GM23338 (cell line): ENCODE measurements at regions not wholly inside any gene's neighbourhood (a gene's known extent, or its start where the extent isn't known, plus 50 kb on each side); places are given as distances from the start of the nearest gene placed in this dataset.
"Not testable (repeated sequence)": the region's sequence is repeated elsewhere in the genome, so short reads cannot be mapped to it uniquely, and the experiment has no call there.

Experiments used
- ATAC-seq: fragments of 200-7000 bp; cut with Tn5 transposase; 3 replicates; pipeline ENCODE4 v1.9.1; 2020
- DNase-seq: peaks from one replicate; pipeline ENCODE4 v3.0.0-alpha.2; 2015; ENCODE audit warnings: low spot score
- H2AFZ ChIP-seq: fragments of 200-600 bp; sonication (generic); 2 replicates; pipeline ENCODE4 v1.8.0; 2016; ENCODE audit warnings: antibody characterized with exemption, mild to moderate bottlenecking, moderate library complexity
- H3F3A ChIP-seq: fragments of 200-600 bp; sonication (generic); replicated peaks from 2 replicates; pipeline ENCODE4 v1.8.0; 2017; ENCODE audit warnings: antibody characterized with exemption, mixed run types, low read depth
- H3K27ac ChIP-seq: fragments of 200-600 bp; sonication (generic); 2 replicates; pipeline ENCODE4 v1.6.1; 2016; ENCODE audit warnings: low read depth
- H3K27me3 ChIP-seq: fragments of 200-600 bp; sonication (generic); 2 replicates; pipeline ENCODE4 v1.8.0; 2016; ENCODE audit warnings: mild to moderate bottlenecking, mixed run types, moderate library complexity; ENCODE audit not compliant: insufficient read depth
- H3K36me3 ChIP-seq: fragments of 200-600 bp; sonication (generic); 2 replicates; pipeline ENCODE4 v1.8.0; 2016; ENCODE audit warnings: mild to moderate bottlenecking; ENCODE audit not compliant: insufficient read depth
- H3K4me1 ChIP-seq: fragments of 200-600 bp; sonication (generic); 2 replicates; pipeline ENCODE4 v1.8.0; 2016; ENCODE audit warnings: mild to moderate bottlenecking, moderate library complexity; ENCODE audit not compliant: insufficient read depth
- H3K4me2 ChIP-seq: fragments of 200-600 bp; sonication (generic); 2 replicates; pipeline ENCODE4 v1.7.1; 2017; ENCODE audit warnings: mixed run types
- H3K4me3 ChIP-seq: fragments of 200-600 bp; sonication (generic); 2 replicates; pipeline ENCODE4 v1.6.1; 2016; ENCODE audit warnings: mixed run types
- H3K79me2 ChIP-seq: fragments of 200-600 bp; sonication (generic); replicated peaks from 2 replicates; pipeline ENCODE4 v1.8.0; 2017; ENCODE audit warnings: mild to moderate bottlenecking; ENCODE audit not compliant: insufficient read depth
- H3K9me2 ChIP-seq: fragments of 200-600 bp; sonication (generic); 2 replicates; pipeline ENCODE4 v1.8.0; 2017; ENCODE audit not compliant: insufficient read depth
- H4K20me1 ChIP-seq: fragments of 200-600 bp; sonication (generic); replicated peaks from 2 replicates; pipeline ENCODE4 v1.8.0; 2017; ENCODE audit warnings: mild to moderate bottlenecking; ENCODE audit not compliant: insufficient read depth
- H3K27ac Mint-ChIP-seq: 2 replicates; pipeline ENCODE4 v1.8.0; 2020; ENCODE audit warnings: inconsistent platforms, mild to moderate bottlenecking, moderate library complexity, mixed read lengths
- H3K27me3 Mint-ChIP-seq: 3 replicates; pipeline ENCODE4 v1.8.0; 2022; ENCODE audit warnings: low read depth, mild to moderate bottlenecking, moderate library complexity, mixed read lengths, inconsistent platforms; ENCODE audit not compliant: insufficient read depth, poor library complexity
- H3K36me3 Mint-ChIP-seq: 3 replicates; pipeline ENCODE4 v1.8.0; 2021; ENCODE audit warnings: low read depth, mild to moderate bottlenecking, inconsistent platforms, moderate library complexity, mixed read lengths
- H3K4me1 Mint-ChIP-seq: 3 replicates; pipeline ENCODE4 v1.8.0; 2020; ENCODE audit warnings: mild to moderate bottlenecking, inconsistent platforms, mixed read lengths
- H3K4me3 Mint-ChIP-seq: 3 replicates; pipeline ENCODE4 v1.8.0; 2021; ENCODE audit warnings: moderate library complexity, mild to moderate bottlenecking, inconsistent platforms, mixed read lengths
- H3K9me3 Mint-ChIP-seq: 3 replicates; pipeline ENCODE4 v1.8.0; 2020; ENCODE audit warnings: moderate library complexity, mild to moderate bottlenecking, inconsistent platforms, mixed read lengths
- CREB1 ChIP-seq: fragments of 250-450 bp; sonication (Bioruptor Pico); IDR thresholded peaks from 2 replicates; pipeline ENCODE4 v1.5.0; 2020; ENCODE audit warnings: low read depth, mild to moderate bottlenecking, moderate library complexity
- CTCF ChIP-seq, 2 experiments: fragments of 200-600 bp in 1 of 2; sonication (generic) in 1 of 2; conservative IDR thresholded peaks; 2 replicates each; pipeline versions ENCODE4 v1.5.1 to v1.6.1; 2016 to 2017; ENCODE audit warnings: antibody characterized with exemption in 2 of 2, low read depth in 2 of 2, mild to moderate bottlenecking in 2 of 2, moderate library complexity in 1 of 2
- EZH2phosphoT487 ChIP-seq: fragments of 200-600 bp; sonication (generic); IDR thresholded peaks from one replicate; pipeline ENCODE4 v1.8.1; 2018; ENCODE audit warnings: antibody characterized with exemption; ENCODE audit not compliant: unreplicated experiment
- NANOG ChIP-seq: IDR thresholded peaks from 2 replicates; pipeline ENCODE4 v1.6.1; 2016; ENCODE audit warnings: antibody characterized with exemption, borderline replicate concordance
- POLR2AphosphoS5 ChIP-seq: IDR thresholded peaks from 2 replicates; pipeline ENCODE4 v1.6.1; 2016; ENCODE audit warnings: antibody characterized with exemption, low read depth
- REST ChIP-seq: IDR thresholded peaks from one replicate; pipeline ENCODE4 v1.6.1; 2018; ENCODE audit warnings: antibody characterized with exemption; ENCODE audit not compliant: unreplicated experiment
- STAT1 ChIP-seq: IDR thresholded peaks from one replicate; pipeline ENCODE4 v1.6.1; 2016; ENCODE audit warnings: antibody characterized with exemption; ENCODE audit not compliant: unreplicated experiment
- ZNF114 ChIP-seq: fragments of 250-450 bp; sonication (Bioruptor Pico); IDR thresholded peaks from 2 replicates; pipeline ENCODE4 v1.5.0; 2020; ENCODE audit warnings: mild to moderate bottlenecking, moderate library complexity
- ZNF462 ChIP-seq: fragments of 250-450 bp; sonication (Bioruptor Pico); IDR thresholded peaks from 2 replicates; pipeline ENCODE4 v1.5.0; 2020; ENCODE audit warnings: mild to moderate bottlenecking, moderate library complexity

GRCh38 chr1:235049716-235050378 is 78.8 kb downstream of the TOMM20 start:
- H3K36me3 ChIP-seq, H3K27ac Mint-ChIP-seq, H3K4me3 ChIP-seq, H4K20me1 ChIP-seq, H3K4me2 ChIP-seq, H3K27me3 ChIP-seq, DNase-seq, H3K79me2 ChIP-seq, H2AFZ ChIP-seq, H3K4me3 Mint-ChIP-seq, H3K9me2 ChIP-seq, H3F3A ChIP-seq, H3K4me1 Mint-ChIP-seq, H3K9me3 Mint-ChIP-seq, ATAC-seq, H3K27me3 Mint-ChIP-seq, H3K36me3 Mint-ChIP-seq, H3K4me1 ChIP-seq, H3K27ac ChIP-seq: not testable (repeated sequence)

GRCh38 chr1:235049217-235049616 is 79.4 kb downstream of the TOMM20 start:
- no peaks in the 10 kb centered on the region for H3K9me3 Mint-ChIP-seq
- ATAC-seq (no peak), DNase-seq (no peak)
- peaks cover 6% of the 10 kb centered on the region for H3K4me1 Mint-ChIP-seq
- H3K27me3 ChIP-seq: no peaks in the 10 kb centered on the region
- no peak overlapping the region for H2AFZ ChIP-seq
- H3K4me3 ChIP-seq: no peak overlapping the region
- H3K4me1 ChIP-seq: no peaks in the 10 kb centered on the region
- no peaks in the 10 kb centered on the region for H3F3A ChIP-seq
- H3K9me2 ChIP-seq: no peaks in the 10 kb centered on the region
- no peaks in the 10 kb centered on the region for H4K20me1 ChIP-seq
- H3K4me2 ChIP-seq: no peak overlapping the region
- no peaks in the 10 kb centered on the region for H3K36me3 ChIP-seq
- no peak overlapping the region for H3K4me3 Mint-ChIP-seq
- H3K27ac Mint-ChIP-seq: no peak overlapping the region
- H3K36me3 Mint-ChIP-seq: no peaks in the 10 kb centered on the region
- no peaks in the 10 kb centered on the region for H3K27me3 Mint-ChIP-seq
- no peaks in the 10 kb centered on the region for H3K79me2 ChIP-seq
- TF ChIP-seq EZH2phosphoT487 (no peak), ZNF114 (CRISPR knock-in tag) (no peak), ZNF462 (CRISPR knock-in tag) (no peak), CREB1 (CRISPR knock-in tag) (no peak), CTCF (conservative IDR thresholded peaks at IDR 0.05; ENCODE audit: low read depth in 2 of 2) (no peak), STAT1 (no peak), POLR2AphosphoS5 (no peak), NANOG (no peak), REST (no peak)
- H3K27ac ChIP-seq: no peak overlapping the region
